SK-N-SH (cell line): ENCODE measurements at regions not wholly inside any gene's neighbourhood (a gene's known extent, or its start where the extent isn't known, plus 50 kb on each side); places are given as distances from the start of the nearest gene placed in this dataset.

ENCODE experiments used
- CTCF ChIA-PET: fragments of 300-600, 350-600 bp; formaldehyde crosslinking; extraction: SDS; loops from one replicate; lab custom pipeline; 2021; lab: Yijun Ruan, JAX
- POLR2A ChIA-PET: fragments of 350-600 bp; sonication (Branson Sonifier 250); formaldehyde crosslinking; extraction: SDS; loops from one replicate; lab custom pipeline; 2020; ENCODE audit warnings: antibody characterized with exemption, inconsistent platforms; lab: Yijun Ruan, JAX
- DNase-seq: peaks from one replicate; pipeline ENCODE4 v3.0.0; 2012
- H2AFZ ChIP-seq: fragments of 200-600 bp; sonication (generic); 2 replicates; pipeline ENCODE4 v1.8.1; 2016; ENCODE audit warnings: antibody characterized with exemption, mild to moderate bottlenecking, low read depth
- H3F3A ChIP-seq: fragments of 200-600 bp; sonication (generic); replicated peaks from 2 replicates; pipeline ENCODE3; 2016; ENCODE audit warnings: antibody characterized with exemption, mild to moderate bottlenecking; ENCODE audit not compliant: insufficient read depth
- H3K27ac ChIP-seq, 2 experiments: fragments of 200-500 bp in 1 of 2; fragments of 200-600 bp in 1 of 2; sonication (Bioruptor generic) in 1 of 2; sonication (generic), shearing (Covaris generic) in 1 of 2; 2 replicates each; pipeline versions ENCODE4 v1.5.1 to v1.6.1; 2014 to 2016; ENCODE audit warnings: low read depth in 2 of 2, inconsistent platforms in 1 of 2, low read length in 1 of 2, mild to moderate bottlenecking in 1 of 2, mixed read lengths in 1 of 2
- H3K27me3 ChIP-seq: fragments of 200-600 bp; sonication (generic), shearing (Covaris generic); 2 replicates; pipeline ENCODE4 v1.6.1; 2016; ENCODE audit warnings: mixed run types; ENCODE audit not compliant: insufficient read depth
- H3K36me3 ChIP-seq, 2 experiments: fragments of 200-500 bp in 1 of 2; fragments of 200-600 bp in 1 of 2; sonication (Bioruptor generic) in 1 of 2; sonication (generic) in 1 of 2; replicated peaks in 1 of 2; 2 replicates each; pipeline versions ENCODE3 to v1.5.1; 2014 to 2016; ENCODE audit warnings: low read length in 1 of 2, mild to moderate bottlenecking in 1 of 2; ENCODE audit not compliant: insufficient read depth in 2 of 2, control insufficient read depth in 1 of 2
- H3K4me1 ChIP-seq, 2 experiments: fragments of 200-500 bp in 1 of 2; fragments of 200-600 bp in 1 of 2; sonication (Bioruptor generic) in 1 of 2; sonication (generic), shearing (Covaris generic) in 1 of 2; 2 replicates each; pipeline versions ENCODE4 v1.5.1 to v1.6.1; 2014 to 2016; ENCODE audit warnings: low read depth in 1 of 2, low read length in 1 of 2, mixed run types in 1 of 2; ENCODE audit not compliant: insufficient read depth in 2 of 2, control insufficient read depth in 1 of 2
- H3K4me2 ChIP-seq: fragments of 200-600 bp; sonication (generic), shearing (Covaris generic); 2 replicates; pipeline ENCODE4 v1.6.1; 2017; ENCODE audit warnings: mixed run types
- H3K4me3 ChIP-seq, 2 experiments: fragments of 200-500 bp in 1 of 2; fragments of 200-600 bp in 1 of 2; sonication (Bioruptor generic) in 1 of 2; sonication (generic), shearing (Covaris generic) in 1 of 2; 2 replicates each; pipeline versions ENCODE4 v1.5.1 to v1.8.1; 2014 to 2016; ENCODE audit warnings: low read depth in 2 of 2, inconsistent platforms in 1 of 2, low read length in 1 of 2, mild to moderate bottlenecking in 1 of 2, mixed read lengths in 1 of 2, moderate library complexity in 1 of 2
- H3K79me2 ChIP-seq: fragments of 200-600 bp; sonication (generic); 2 replicates; pipeline ENCODE4 v1.8.1; 2017; ENCODE audit warnings: mild to moderate bottlenecking; ENCODE audit not compliant: insufficient read depth
- H3K9ac ChIP-seq: fragments of 200-600 bp; sonication (generic); 2 replicates; pipeline ENCODE4 v1.6.1; 2017; ENCODE audit warnings: mixed run types
- H3K9me2 ChIP-seq: fragments of 200-600 bp; sonication (generic); 2 replicates; pipeline ENCODE4 v1.6.1; 2017; ENCODE audit warnings: mixed run types
- H3K9me3 ChIP-seq: fragments of 200-600 bp; sonication (generic); 2 replicates; pipeline ENCODE4 v1.6.1; 2017; ENCODE audit warnings: mixed run types, mild to moderate bottlenecking, moderate library complexity
- H4K20me1 ChIP-seq: fragments of 200-600 bp; sonication (generic); 2 replicates; pipeline ENCODE4 v1.6.1; 2017; ENCODE audit warnings: mild to moderate bottlenecking, mixed run types; ENCODE audit not compliant: insufficient read depth
- CHD2 ChIP-seq: fragments of 150-350 bp; IDR thresholded peaks from 2 replicates; pipeline ENCODE4 v1.6.1; 2018; ENCODE audit warnings: low read length; ENCODE audit not compliant: partially characterized antibody
- FOXJ3 ChIP-seq: sonication (generic); formaldehyde crosslinking; IDR thresholded peaks from 2 replicates; pipeline ENCODE4 v1.5.1; 2020; ENCODE audit warnings: mild to moderate bottlenecking, missing genetic modification reagents
- GABPA ChIP-seq: IDR thresholded peaks from 2 replicates; pipeline ENCODE4 v1.4.0; 2012; ENCODE audit warnings: low read depth, mild to moderate bottlenecking
- JUND ChIP-seq: IDR thresholded peaks from 2 replicates; pipeline ENCODE4 v1.4.0; 2012
- NRF1 ChIP-seq: IDR thresholded peaks from 2 replicates; pipeline ENCODE4 v1.6.1; 2012; ENCODE audit warnings: low read depth, mild to moderate bottlenecking, low read length
- RAD21 ChIP-seq: IDR thresholded peaks from 2 replicates; pipeline ENCODE4 v1.6.1; 2012; ENCODE audit warnings: mild to moderate bottlenecking, low read length
- RFX5 ChIP-seq: IDR thresholded peaks from 2 replicates; pipeline ENCODE4 v1.6.1; 2012; ENCODE audit warnings: mild to moderate bottlenecking, improper control_type of control experiment, low read length
- TEAD4 ChIP-seq: IDR thresholded peaks from 2 replicates; pipeline ENCODE4 v1.4.0; 2012; ENCODE audit warnings: mild to moderate bottlenecking, borderline replicate concordance; ENCODE audit not compliant: insufficient read depth
- ZBTB33 ChIP-seq: IDR thresholded peaks from 2 replicates; pipeline ENCODE4 v1.4.0; 2012; ENCODE audit warnings: low read depth, borderline replicate concordance
- WGBS: methylation state at CpG from one replicate; pipeline ENCODE4 v1.1.6; 2017; ENCODE audit warnings: low lambda C conversion rate; 5-methylcytosine and 5-hydroxymethylcytosine counted together
- TF ChIP-seq, protein P1 (sequence below): fragments of 200-600 bp; sonication (generic); IDR thresholded peaks from 2 replicates; pipeline ENCODE4 v1.6.1; 2017; ENCODE audit warnings: antibody characterized with exemption, mild to moderate bottlenecking, moderate library complexity
- TF ChIP-seq, protein P2 (sequence below): fragments of 150-350 bp; IDR thresholded peaks from 2 replicates; pipeline ENCODE4 v1.6.1; 2017; ENCODE audit warnings: antibody characterized with exemption, low read length, low read depth, borderline replicate concordance

DNA sequence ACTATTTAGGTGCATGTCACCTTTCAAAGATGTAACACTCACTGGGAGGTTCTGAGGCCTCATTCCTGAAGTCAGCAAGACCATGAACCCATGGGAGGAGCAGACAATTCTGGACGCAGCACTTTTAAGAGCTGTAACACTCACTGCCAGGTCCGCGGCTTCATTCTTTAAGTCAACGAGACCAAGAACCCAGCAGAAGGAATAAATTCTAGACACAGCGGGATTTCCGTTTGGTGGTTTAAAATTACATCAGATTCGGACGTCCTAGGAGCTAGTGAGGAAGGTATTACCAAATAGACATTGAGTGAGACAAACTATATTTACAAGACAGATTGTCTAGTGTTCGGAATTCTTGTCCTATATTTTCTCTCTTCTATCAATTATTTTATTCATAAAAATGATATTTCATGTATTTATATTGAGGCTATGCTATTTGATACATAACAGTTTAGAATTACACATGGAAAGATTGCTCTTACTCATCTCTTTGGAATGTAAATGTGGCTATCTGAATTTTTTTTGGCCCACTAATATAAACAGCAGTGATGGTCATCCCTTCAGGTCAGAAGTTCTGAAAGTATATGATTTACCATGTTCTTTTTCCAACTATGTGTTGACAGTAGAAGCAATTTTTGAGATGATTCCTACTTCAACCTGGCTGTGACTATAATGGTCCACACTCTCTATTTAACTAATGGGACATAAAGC is 1973.0 kb upstream of the FLRT2 start:
- CTCF ChIA-PET, result interaction anchor here (1.0 kb wide), 1 partner anchor 18 kb away, joined by 3 read pairs; no protein-coding TSS in a partner anchor
- Histone ChIP-seq H4K20me1 (no peaks in the 10 kb centered on the region), H2AFZ (no peak overlapping the region), H3K9me3 (no peaks in the 10 kb centered on the region), H3K9me2 (no peaks in the 10 kb centered on the region), H3K4me2 (no peak overlapping the region), H3K9ac (no peak overlapping the region), H3K36me3 (no peaks in the 10 kb centered on the region), H3K4me3 (no peak overlapping the region), H3F3A (no peaks in the 10 kb centered on the region), H3K4me1 (no peaks in the 10 kb centered on the region), H3K79me2 (no peaks in the 10 kb centered on the region), H3K27me3 (no peaks in the 10 kb centered on the region), H3K27ac (no peak overlapping the region)
- DNase-seq, result no peak
- POLR2A ChIA-PET, result no interaction called here
- TF ChIP-seq, protein P1, sequence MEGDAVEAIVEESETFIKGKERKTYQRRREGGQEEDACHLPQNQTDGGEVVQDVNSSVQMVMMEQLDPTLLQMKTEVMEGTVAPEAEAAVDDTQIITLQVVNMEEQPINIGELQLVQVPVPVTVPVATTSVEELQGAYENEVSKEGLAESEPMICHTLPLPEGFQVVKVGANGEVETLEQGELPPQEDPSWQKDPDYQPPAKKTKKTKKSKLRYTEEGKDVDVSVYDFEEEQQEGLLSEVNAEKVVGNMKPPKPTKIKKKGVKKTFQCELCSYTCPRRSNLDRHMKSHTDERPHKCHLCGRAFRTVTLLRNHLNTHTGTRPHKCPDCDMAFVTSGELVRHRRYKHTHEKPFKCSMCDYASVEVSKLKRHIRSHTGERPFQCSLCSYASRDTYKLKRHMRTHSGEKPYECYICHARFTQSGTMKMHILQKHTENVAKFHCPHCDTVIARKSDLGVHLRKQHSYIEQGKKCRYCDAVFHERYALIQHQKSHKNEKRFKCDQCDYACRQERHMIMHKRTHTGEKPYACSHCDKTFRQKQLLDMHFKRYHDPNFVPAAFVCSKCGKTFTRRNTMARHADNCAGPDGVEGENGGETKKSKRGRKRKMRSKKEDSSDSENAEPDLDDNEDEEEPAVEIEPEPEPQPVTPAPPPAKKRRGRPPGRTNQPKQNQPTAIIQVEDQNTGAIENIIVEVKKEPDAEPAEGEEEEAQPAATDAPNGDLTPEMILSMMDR, result no peak
- TF ChIP-seq, all 33 proteins: peak for 0
- 74% methylated on average over 9 of the region's 9 CpGs for WGBS

GRCh38 chr14:83558946-83559345 is 1971.0 kb upstream of the FLRT2 start:
- no peak overlapping the region for H2AFZ ChIP-seq
- H3F3A ChIP-seq, result no peaks in the 10 kb centered on the region
- ChIA-PET POLR2A (no interaction called here), CTCF (no interaction called here)
- no peak for TF ChIP-seq FOXJ3 (CRISPR knock-in tag)
- TF ChIP-seq TEAD4, result no peak
- no peak for TF ChIP-seq JUND
- TF ChIP-seq, protein P2, sequence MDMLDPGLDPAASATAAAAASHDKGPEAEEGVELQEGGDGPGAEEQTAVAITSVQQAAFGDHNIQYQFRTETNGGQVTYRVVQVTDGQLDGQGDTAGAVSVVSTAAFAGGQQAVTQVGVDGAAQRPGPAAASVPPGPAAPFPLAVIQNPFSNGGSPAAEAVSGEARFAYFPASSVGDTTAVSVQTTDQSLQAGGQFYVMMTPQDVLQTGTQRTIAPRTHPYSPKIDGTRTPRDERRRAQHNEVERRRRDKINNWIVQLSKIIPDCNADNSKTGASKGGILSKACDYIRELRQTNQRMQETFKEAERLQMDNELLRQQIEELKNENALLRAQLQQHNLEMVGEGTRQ, result no peak
- TF ChIP-seq RAD21, result no peak
- TF ChIP-seq NRF1, result no peak
- no peak for TF ChIP-seq ZBTB33
- TF ChIP-seq CHD2, result no peak
- TF ChIP-seq RFX5, result no peak
- no peak for TF ChIP-seq GABPA
- H3K36me3 ChIP-seq, result no peaks in the 10 kb centered on the region
- no peaks in the 10 kb centered on the region for H3K9me2 ChIP-seq
- no peak overlapping the region for H3K27ac ChIP-seq
- no peaks in the 10 kb centered on the region for H3K79me2 ChIP-seq
- H3K27me3 ChIP-seq, result no peaks in the 10 kb centered on the region
- no peaks in the 10 kb centered on the region for H3K4me1 ChIP-seq
- no peaks in the 10 kb centered on the region for H4K20me1 ChIP-seq
- no peaks in the 10 kb centered on the region for H3K9me3 ChIP-seq
- DNase-seq, result no peak
- no peak overlapping the region for H3K4me3 ChIP-seq
- H3K4me2 ChIP-seq, result no peak overlapping the region
- H3K9ac ChIP-seq, result no peak overlapping the region
